GM12878 (cell line): ENCODE measurements at regions not wholly inside any gene's neighbourhood (a gene's known extent, or its start where the extent isn't known, plus 50 kb on each side); places are given as distances from the start of the nearest gene placed in this dataset.

Source experiments
- ATAC-seq: fragments of 200-7000 bp; cut with Tn5 transposase; 3 replicates; pipeline ENCODE4 v1.9.1; 2020; ENCODE audit warnings: mild to moderate bottlenecking, moderate library complexity
- BruUV-seq: library from RNA; stranded (reverse); fragments of 400-500 nt; replicated peaks from 2 replicates; lab custom pipeline; 2021; lab: Mats Ljungman, UMichigan
- CTCF ChIA-PET: fragments of 300-600 bp; sonication (Branson Sonifier 250); formaldehyde crosslinking; extraction: SDS; loops from one replicate; lab custom pipeline; 2021; ENCODE audit warnings: inconsistent platforms; lab: Yijun Ruan, JAX
- POLR2A ChIA-PET: fragments of 350-600 bp; formaldehyde crosslinking; extraction: SDS; loops from one replicate; lab custom pipeline; 2021; ENCODE audit warnings: inconsistent platforms; lab: Charles Lee
- RAD21 ChIA-PET: fragments of 300-600 bp; sonication (Branson Sonifier 250); formaldehyde crosslinking; loops from one replicate; lab custom pipeline; 2023; ENCODE audit warnings: antibody characterized with exemption; ENCODE audit not compliant: unreplicated experiment; lab: Charles Lee
- SMC1A ChIA-PET: fragments of 300-600 bp; sonication (Branson Sonifier 250); formaldehyde crosslinking; loops from one replicate; lab custom pipeline; 2023; ENCODE audit not compliant: unreplicated experiment, uncharacterized antibody; lab: Charles Lee
- DNase-seq: peaks from one replicate; pipeline ENCODE4 v3.0.0-alpha.2; 2011; ENCODE audit warnings: low read depth, low spot score
- FAIRE-seq: peaks from 3 replicates; lab custom pipeline; 2011; peaks lifted over from hg19 to GRCh38; lab: Jason Lieb, UNC
- H2AFZ ChIP-seq: 2 replicates; pipeline ENCODE4 v1.6.0; 2011; ENCODE audit warnings: low read depth, low read length, control low read depth; ENCODE audit not compliant: control insufficient read depth
- H3K27ac ChIP-seq: 2 replicates; pipeline ENCODE4 v1.5.1; 2011; ENCODE audit warnings: control low read depth; ENCODE audit not compliant: control insufficient read depth, insufficient read depth
- H3K27me3 ChIP-seq, 2 experiments: replicated peaks in 1 of 2; 2 replicates each; pipeline versions ENCODE4 v1.6.0 to v1.6.1; 2011; ENCODE audit warnings: low read length in 1 of 2; ENCODE audit not compliant: control insufficient read depth in 2 of 2, insufficient read depth in 2 of 2
- H3K36me3 ChIP-seq, 2 experiments: 2 replicates each; pipeline ENCODE4 v1.5.1; 2011; ENCODE audit warnings: low read length in 1 of 2; ENCODE audit not compliant: control insufficient read depth in 2 of 2, insufficient read depth in 2 of 2
- H3K4me1 ChIP-seq: 2 replicates; pipeline ENCODE4 v1.6.1; 2011; ENCODE audit warnings: mild to moderate bottlenecking, low read length, moderate library complexity, mixed read lengths; ENCODE audit not compliant: control insufficient read depth, insufficient read depth
- H3K4me2 ChIP-seq: 2 replicates; pipeline ENCODE4 v1.6.0; 2011; ENCODE audit warnings: control low read depth; ENCODE audit not compliant: control insufficient read depth, insufficient read depth
- H3K4me3 ChIP-seq: fragments of 200-600 bp; sonication (generic); 2 replicates; pipeline ENCODE4 v1.5.1; 2016
- H3K79me2 ChIP-seq: 2 replicates; pipeline ENCODE4 v1.6.0; 2011; ENCODE audit warnings: low read length; ENCODE audit not compliant: control insufficient read depth, insufficient read depth
- H3K9ac ChIP-seq: 2 replicates; pipeline ENCODE4 v1.8.0; 2011; ENCODE audit warnings: low read length, control low read depth, mixed read lengths; ENCODE audit not compliant: control insufficient read depth, insufficient read depth
- H3K9me3 ChIP-seq: replicated peaks from 3 replicates; pipeline ENCODE4 v1.5.1; 2011; ENCODE audit warnings: mild to moderate bottlenecking, low read length; ENCODE audit not compliant: control insufficient read depth, insufficient read depth
- H4K20me1 ChIP-seq: 2 replicates; pipeline ENCODE4 v1.6.0; 2011; ENCODE audit not compliant: control insufficient read depth, insufficient read depth
- CHD4 ChIP-seq: fragments of 200-600 bp; sonication (generic); IDR thresholded peaks from 2 replicates; pipeline ENCODE4 v1.6.1; 2016; ENCODE audit warnings: mild to moderate bottlenecking
- EZH2 ChIP-seq: IDR thresholded peaks from 2 replicates; pipeline ENCODE4 v1.6.1; 2012; ENCODE audit warnings: low read depth, mild to moderate bottlenecking, control low read depth, inconsistent platforms, low read length, borderline replicate concordance; ENCODE audit not compliant: control insufficient read depth
- NR2C2 ChIP-seq: IDR thresholded peaks from 2 replicates; pipeline ENCODE4 v1.6.1; 2011; ENCODE audit warnings: borderline replicate concordance, low read depth; ENCODE audit not compliant: control insufficient read depth, insufficient read length
- PML ChIP-seq: IDR thresholded peaks from 2 replicates; pipeline ENCODE4 v1.6.1; 2012; ENCODE audit warnings: low read length, inconsistent platforms
- WGBS: methylation state at CpG from one replicate; pipeline ENCODE4 v1.1.6; 2016; ENCODE audit warnings: low lambda C conversion rate; ENCODE audit not compliant: insufficient replicate concordance, insufficient coverage; ENCODE audit errors: missing lambda C conversion rate; 5-methylcytosine and 5-hydroxymethylcytosine counted together
- in situ Hi-C: fragments of 300-500 bp; cut with MboI; formaldehyde crosslinking; loops from 9 replicates; pipeline ENCODE4 v1.14.3; 2018; ENCODE audit warnings: mixed read lengths
- intact Hi-C: fragments of 100-400 bp; cut with micrococcal nuclease; formaldehyde crosslinking; loops from one replicate; pipeline ENCODE4 v1.14.2; 2022; ENCODE audit not compliant: unreplicated experiment
- TF ChIP-seq, protein P1 (sequence below): fragments of 450-650 bp; IDR thresholded peaks from 2 replicates; pipeline ENCODE4 v1.6.1; 2016; ENCODE audit warnings: mild to moderate bottlenecking
- TF ChIP-seq, protein P2 (sequence below): fragments of 150-350 bp; IDR thresholded peaks from 2 replicates; pipeline ENCODE4 v1.6.1; 2014; ENCODE audit warnings: mild to moderate bottlenecking, low read depth, low read length

DNA sequence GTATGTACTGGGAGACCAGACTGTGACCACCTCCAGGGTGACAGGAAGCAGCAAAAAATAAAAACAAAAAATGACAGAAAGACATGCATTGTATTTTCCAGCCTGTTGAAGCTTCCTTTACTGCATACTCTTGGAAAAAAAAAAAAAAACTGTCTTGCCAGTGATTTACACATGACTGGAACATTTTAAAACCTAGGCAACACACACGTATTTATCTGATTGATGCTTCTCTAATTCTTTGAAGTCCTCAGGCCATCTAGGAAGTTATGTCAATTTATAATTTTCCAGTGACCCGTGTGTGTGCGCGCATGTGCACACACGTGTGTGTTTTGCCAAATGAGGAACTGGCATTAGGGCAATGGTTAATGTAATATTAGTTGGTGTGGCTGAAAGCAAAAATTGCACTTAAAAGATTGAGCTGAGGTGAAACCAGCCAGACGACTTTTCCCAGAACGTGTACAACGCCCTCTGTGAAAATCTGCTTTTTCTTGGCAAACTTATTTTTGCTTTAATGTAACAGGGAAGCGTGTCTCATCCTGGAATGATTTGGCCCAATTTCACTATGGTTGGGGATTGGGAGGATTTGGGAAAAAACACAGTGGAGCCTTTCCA lies 315.2 kb downstream of the TFAP2A start:
- H3K9ac ChIP-seq = no peak overlapping the region
- CTCF ChIA-PET = no interaction called here
- FAIRE-seq = no peak
- TF ChIP-seq CHD4 = no peak
- TF ChIP-seq EZH2 = no peak
- TF ChIP-seq, protein P1, sequence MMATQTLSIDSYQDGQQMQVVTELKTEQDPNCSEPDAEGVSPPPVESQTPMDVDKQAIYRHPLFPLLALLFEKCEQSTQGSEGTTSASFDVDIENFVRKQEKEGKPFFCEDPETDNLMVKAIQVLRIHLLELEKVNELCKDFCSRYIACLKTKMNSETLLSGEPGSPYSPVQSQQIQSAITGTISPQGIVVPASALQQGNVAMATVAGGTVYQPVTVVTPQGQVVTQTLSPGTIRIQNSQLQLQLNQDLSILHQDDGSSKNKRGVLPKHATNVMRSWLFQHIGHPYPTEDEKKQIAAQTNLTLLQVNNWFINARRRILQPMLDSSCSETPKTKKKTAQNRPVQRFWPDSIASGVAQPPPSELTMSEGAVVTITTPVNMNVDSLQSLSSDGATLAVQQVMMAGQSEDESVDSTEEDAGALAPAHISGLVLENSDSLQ = no peak
- TF ChIP-seq, protein P2, sequence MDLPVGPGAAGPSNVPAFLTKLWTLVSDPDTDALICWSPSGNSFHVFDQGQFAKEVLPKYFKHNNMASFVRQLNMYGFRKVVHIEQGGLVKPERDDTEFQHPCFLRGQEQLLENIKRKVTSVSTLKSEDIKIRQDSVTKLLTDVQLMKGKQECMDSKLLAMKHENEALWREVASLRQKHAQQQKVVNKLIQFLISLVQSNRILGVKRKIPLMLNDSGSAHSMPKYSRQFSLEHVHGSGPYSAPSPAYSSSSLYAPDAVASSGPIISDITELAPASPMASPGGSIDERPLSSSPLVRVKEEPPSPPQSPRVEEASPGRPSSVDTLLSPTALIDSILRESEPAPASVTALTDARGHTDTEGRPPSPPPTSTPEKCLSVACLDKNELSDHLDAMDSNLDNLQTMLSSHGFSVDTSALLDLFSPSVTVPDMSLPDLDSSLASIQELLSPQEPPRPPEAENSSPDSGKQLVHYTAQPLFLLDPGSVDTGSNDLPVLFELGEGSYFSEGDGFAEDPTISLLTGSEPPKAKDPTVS = no peak
- no peak for TF ChIP-seq NR2C2
- TF ChIP-seq PML = no peak
- TF ChIP-seq, all 136 proteins: peak for 0
- ChIA-PET POLR2A (no interaction called here), SMC1A (no interaction called here), RAD21 (no interaction called here)
- Histone ChIP-seq H3K4me1 (no peaks in the 10 kb centered on the region), H3K9me3 (no peaks in the 10 kb centered on the region; the same call in 2 of the 3 replicates), H3K4me2 (no peak overlapping the region), H3K27ac (no peak overlapping the region), H3K79me2 (no peaks in the 10 kb centered on the region), H2AFZ (no peak overlapping the region), H3K36me3 (no peaks in the 10 kb centered on the region), H3K27me3 (no peaks in the 10 kb centered on the region), H4K20me1 (no peaks in the 10 kb centered on the region), H3K4me3 (no peak overlapping the region)
- WGBS = 36% methylated on average over 9 of the region's 9 CpGs
- BruUV-seq = no TSS peak
- no peak for ATAC-seq
- in situ Hi-C loops (no loop called here), intact Hi-C loops (no loop called here)
- DNase-seq = no peak
